K562 (cell line): ENCODE measurements at regions not wholly inside any gene's neighbourhood (a gene's known extent, or its start where the extent isn't known, plus 50 kb on each side); places are given as distances from the start of the nearest gene placed in this dataset.
A peak's percentile ranks its signal among the peaks of the same experiment; 100 is the strongest.

Source experiments
- ATAC-seq: fragments of 200-7000 bp; cut with Tn5 transposase; 3 replicates; pipeline ENCODE4 v1.9.1; 2020; ENCODE audit warnings: moderate library complexity
- BruUV-seq: library from RNA; stranded (reverse); fragments of 400-500 nt; replicated peaks from 2 replicates; lab custom pipeline; 2021; lab: Mats Ljungman, UMichigan
- CTCF ChIA-PET: fragments of 300-600 bp; formaldehyde crosslinking; extraction: SDS; loops from one replicate; lab custom pipeline; 2021; ENCODE audit warnings: low intra/inter-chr PET ratio; lab: Yijun Ruan, JAX
- POLR2A ChIA-PET: fragments of 300-600, 350-650 bp; sonication (Branson Sonifier 250); formaldehyde crosslinking; extraction: SDS; loops from one replicate; lab custom pipeline; 2021; ENCODE audit warnings: antibody characterized with exemption, inconsistent platforms; lab: Yijun Ruan, JAX
- DNase-seq, 4 experiments: peaks; one replicate each; pipeline versions ENCODE4 v3.0.0 to v3.0.0-alpha.2; 2011 to 2018; ENCODE audit warnings: low spot score in 3 of 4, mixed read lengths in 3 of 4; ENCODE audit errors: extremely low read depth in 1 of 4
- FAIRE-seq: peaks from 2 replicates; lab custom pipeline; 2011; peaks lifted over from hg19 to GRCh38; lab: Jason Lieb, UNC
- H2AFZ ChIP-seq: 2 replicates; pipeline ENCODE4 v1.6.0; 2011; ENCODE audit warnings: low read depth, low read length, control low read depth, inconsistent platforms
- H3K27ac ChIP-seq: fragments of 200-600 bp; 3 replicates; pipeline ENCODE4 v1.8.0; 2011; ENCODE audit warnings: low read depth, mild to moderate bottlenecking, control low read depth, inconsistent platforms, low read length, moderate library complexity, mixed read lengths; ENCODE audit errors: extremely low read depth
- H3K27me3 ChIP-seq, 2 experiments: fragments of 300-600 bp in 1 of 2; 2 replicates in 1 of 2; 3 replicates in 1 of 2; pipeline versions ENCODE4 v1.6.0 to v1.8.0; 2011; ENCODE audit warnings: inconsistent platforms in 2 of 2, low read length in 2 of 2, mild to moderate bottlenecking in 1 of 2, mixed read lengths in 1 of 2, moderate library complexity in 1 of 2; ENCODE audit not compliant: control insufficient read depth in 2 of 2, insufficient read depth in 2 of 2
- H3K36me3 ChIP-seq: fragments of 300-600 bp; 3 replicates; pipeline ENCODE4 v1.8.0; 2011; ENCODE audit warnings: mild to moderate bottlenecking, low read length, inconsistent platforms; ENCODE audit not compliant: control insufficient read depth, insufficient read depth
- H3K4me1 ChIP-seq, 2 experiments: fragments of 200-600 bp in 1 of 2; replicated peaks in 1 of 2; 2 replicates in 1 of 2; 3 replicates in 1 of 2; pipeline versions ENCODE4 v1.5.1 to v1.8.0; 2011; ENCODE audit warnings: inconsistent platforms in 2 of 2, low read length in 2 of 2, mild to moderate bottlenecking in 1 of 2, mixed read lengths in 1 of 2, moderate library complexity in 1 of 2; ENCODE audit not compliant: control insufficient read depth in 2 of 2, insufficient read depth in 2 of 2
- H3K4me2 ChIP-seq: 2 replicates; pipeline ENCODE4 v1.6.1; 2011; ENCODE audit warnings: low read length, control low read depth, inconsistent platforms, mixed read lengths; ENCODE audit not compliant: insufficient read depth
- H3K4me3 ChIP-seq: fragments of 200-600 bp; sonication (generic), shearing (Covaris generic); 2 replicates; pipeline ENCODE4 v1.5.1; 2016; ENCODE audit warnings: control low read depth, inconsistent platforms
- H3K79me2 ChIP-seq: fragments of 200-600 bp; 3 replicates; pipeline ENCODE4 v1.8.0; 2011; ENCODE audit warnings: low read length, inconsistent platforms; ENCODE audit not compliant: control insufficient read depth, insufficient read depth
- H3K9ac ChIP-seq, 2 experiments: 2 replicates each; pipeline versions ENCODE4 v1.6.0 to v1.6.1; 2011; ENCODE audit warnings: low read depth in 2 of 2, low read length in 2 of 2, control low read depth in 1 of 2, inconsistent platforms in 1 of 2, mild to moderate bottlenecking in 1 of 2, mixed read lengths in 1 of 2; ENCODE audit not compliant: insufficient read depth in 1 of 2
- H3K9me1 ChIP-seq: one replicate; pipeline ENCODE4 v1.6.0; 2011; ENCODE audit warnings: inconsistent platforms, mild to moderate bottlenecking, low read length, moderate library complexity; ENCODE audit not compliant: control insufficient read depth, insufficient read depth
- H3K9me3 ChIP-seq: replicated peaks from 2 replicates; pipeline ENCODE4 v1.5.1; 2011; ENCODE audit warnings: low read depth, low read length, inconsistent platforms; ENCODE audit not compliant: control insufficient read depth, insufficient read depth
- H4K20me1 ChIP-seq: replicated peaks from 2 replicates; pipeline ENCODE4 v1.6.1; 2011; ENCODE audit warnings: low read length, inconsistent platforms, mixed read lengths; ENCODE audit not compliant: control insufficient read depth, insufficient read depth
- ATF2 ChIP-seq: sonication (generic); formaldehyde crosslinking; IDR thresholded peaks from 2 replicates; pipeline ENCODE4 v1.8.1; 2022; ENCODE audit warnings: missing genetic modification reagents
- CEBPB ChIP-seq: fragments of 450-650 bp; IDR thresholded peaks from 2 replicates; pipeline ENCODE4 v1.6.1; 2016; ENCODE audit warnings: missing genetic modification characterization, missing compliant biosample characterization
- CEBPG ChIP-seq, 3 experiments: fragments of 200-800 bp in 1 of 3; sonication (Bioruptor generic) in 1 of 3; sonication (generic) in 1 of 3; formaldehyde crosslinking in 1 of 3; IDR thresholded peaks in 2 of 3; conservative IDR thresholded peaks in 1 of 3; 2 replicates each; pipeline versions ENCODE4 v1.6.1 to v1.8.0; 2016 to 2022; ENCODE audit warnings: missing compliant biosample characterization in 2 of 3, missing genetic modification characterization in 2 of 3, mild to moderate bottlenecking in 1 of 3, missing genetic modification reagents in 1 of 3
- LCOR ChIP-seq: sonication (generic); formaldehyde crosslinking; IDR thresholded peaks from 2 replicates; pipeline ENCODE4 v1.8.0; 2022; ENCODE audit warnings: mild to moderate bottlenecking, missing genetic modification reagents
- MTF1 ChIP-seq: fragments of 250-450 bp; sonication (Bioruptor Pico); IDR thresholded peaks from 2 replicates; pipeline ENCODE4 v1.9.0; 2021; ENCODE audit warnings: moderate library complexity, mild to moderate bottlenecking, inconsistent platforms, borderline replicate concordance
- SP1 ChIP-seq: sonication (generic); formaldehyde crosslinking; IDR thresholded peaks from 2 replicates; pipeline ENCODE4 v1.8.1; 2022; ENCODE audit warnings: mild to moderate bottlenecking, missing genetic modification reagents
- WGBS: fragments of 100-300 bp; shearing (Covaris generic); methylation state at CpG from one replicate; pipeline ENCODE4 v1.1.6; 2016; ENCODE audit warnings: low coverage, mixed read lengths; ENCODE audit not compliant: insufficient coverage; ENCODE audit errors: missing lambda C conversion rate; 5-methylcytosine and 5-hydroxymethylcytosine counted together
- in situ Hi-C: fragments of 300-500 bp; cut with MboI; formaldehyde crosslinking; loops from 4 replicates; pipeline ENCODE4 v1.15.0; 2018; ENCODE audit warnings: inconsistent platforms, mixed read lengths
- intact Hi-C: fragments of 100-400 bp; cut with micrococcal nuclease; formaldehyde crosslinking; loops from 2 replicates; pipeline ENCODE4 v1.14.2; 2022
- TF ChIP-seq, protein P1 (sequence below), 3 experiments: IDR thresholded peaks in 2 of 3; conservative IDR thresholded peaks in 1 of 3; 2 replicates each; pipeline ENCODE4 v1.5.1; 2011 to 2012; ENCODE audit warnings: low read length in 3 of 3, mild to moderate bottlenecking in 3 of 3, control low read depth in 2 of 3, improper control_type of control experiment in 1 of 3, inconsistent platforms in 1 of 3, low read depth in 1 of 3, mixed read lengths in 1 of 3, moderate library complexity in 1 of 3; ENCODE audit not compliant: insufficient read depth in 2 of 3
- TF ChIP-seq, protein P2 (sequence below): sonication (generic); formaldehyde crosslinking; IDR thresholded peaks from 2 replicates; pipeline ENCODE4 v1.8.1; 2023; ENCODE audit warnings: missing genetic modification reagents, mild to moderate bottlenecking, borderline replicate concordance

DNA sequence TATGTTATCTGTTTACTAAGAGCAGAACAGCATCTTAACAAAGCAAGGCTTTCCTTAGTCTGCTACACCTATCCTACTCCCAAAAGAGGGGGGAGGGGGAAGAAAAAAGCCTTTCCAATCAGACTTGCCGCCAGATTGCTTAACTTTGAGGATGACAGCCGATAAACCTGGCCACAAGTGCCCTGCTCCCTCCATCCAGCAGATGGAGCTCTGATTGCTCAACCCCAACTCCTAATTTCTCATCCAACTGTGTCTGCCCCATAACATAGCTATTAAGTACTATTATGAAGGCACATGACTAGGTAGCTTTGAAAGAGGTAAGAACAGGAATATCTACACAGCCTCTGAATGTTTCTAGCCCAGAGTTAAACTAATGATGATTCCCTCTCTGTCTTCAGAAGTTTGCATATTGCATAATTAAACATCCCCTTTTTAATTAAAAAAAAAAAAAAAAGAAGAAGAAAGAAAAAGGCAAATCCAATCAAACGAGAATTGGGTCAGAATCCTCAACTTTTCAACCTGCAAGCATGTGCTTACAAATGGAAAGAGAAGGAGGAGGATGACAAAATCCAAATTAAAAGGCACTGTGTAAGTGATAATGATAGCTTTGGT, 247.4 kb downstream of the GALC start:
- no peak for FAIRE-seq
- no TSS peak for BruUV-seq
- no peak overlapping the region for H3K4me3 ChIP-seq
- H3K4me2 ChIP-seq: no peak overlapping the region
- no peak for ATAC-seq
- no peaks in the 10 kb centered on the region for H4K20me1 ChIP-seq
- 0% methylated on average over 2 of the region's 3 CpGs for WGBS
- no peak overlapping the region for H3K27ac ChIP-seq
- no peak overlapping the region for H3K9ac ChIP-seq
- CTCF ChIA-PET: no interaction called here
- intact Hi-C loops (no loop called here), in situ Hi-C loops (no loop called here)
- H2AFZ ChIP-seq: no peak overlapping the region
- no peaks in the 10 kb centered on the region for H3K9me1 ChIP-seq
- no peaks in the 10 kb centered on the region for H3K4me1 ChIP-seq
- peak; percentile 1 to 20 (median 12) for DNase-seq
- H3K36me3 ChIP-seq: no peaks in the 10 kb centered on the region
- H3K27me3 ChIP-seq: no peaks in the 10 kb centered on the region
- no peaks in the 10 kb centered on the region; the same call in 1 of the 2 replicates for H3K9me3 ChIP-seq
- no peaks in the 10 kb centered on the region for H3K79me2 ChIP-seq
- POLR2A ChIA-PET: no interaction called here
- TF ChIP-seq CEBPG (CRISPR knock-in tag; IDR thresholded peaks at IDR 0.05) (no peak), CEBPG (tag; conservative IDR thresholded peaks at IDR 0.05 in 1 of 2, IDR thresholded peaks at IDR 0.05 in 1 of 2) (peak; percentile 27 to 34; a peak in 2 of 4 replicates), SP1 (CRISPR knock-in tag) (no peak), MTF1 (CRISPR knock-in tag) (no peak), ATF2 (no peak), CEBPB (peak; percentile 47; the same call in 1 of the 2 replicates), LCOR (CRISPR knock-in tag) (no peak)
- TF ChIP-seq, protein P1, sequence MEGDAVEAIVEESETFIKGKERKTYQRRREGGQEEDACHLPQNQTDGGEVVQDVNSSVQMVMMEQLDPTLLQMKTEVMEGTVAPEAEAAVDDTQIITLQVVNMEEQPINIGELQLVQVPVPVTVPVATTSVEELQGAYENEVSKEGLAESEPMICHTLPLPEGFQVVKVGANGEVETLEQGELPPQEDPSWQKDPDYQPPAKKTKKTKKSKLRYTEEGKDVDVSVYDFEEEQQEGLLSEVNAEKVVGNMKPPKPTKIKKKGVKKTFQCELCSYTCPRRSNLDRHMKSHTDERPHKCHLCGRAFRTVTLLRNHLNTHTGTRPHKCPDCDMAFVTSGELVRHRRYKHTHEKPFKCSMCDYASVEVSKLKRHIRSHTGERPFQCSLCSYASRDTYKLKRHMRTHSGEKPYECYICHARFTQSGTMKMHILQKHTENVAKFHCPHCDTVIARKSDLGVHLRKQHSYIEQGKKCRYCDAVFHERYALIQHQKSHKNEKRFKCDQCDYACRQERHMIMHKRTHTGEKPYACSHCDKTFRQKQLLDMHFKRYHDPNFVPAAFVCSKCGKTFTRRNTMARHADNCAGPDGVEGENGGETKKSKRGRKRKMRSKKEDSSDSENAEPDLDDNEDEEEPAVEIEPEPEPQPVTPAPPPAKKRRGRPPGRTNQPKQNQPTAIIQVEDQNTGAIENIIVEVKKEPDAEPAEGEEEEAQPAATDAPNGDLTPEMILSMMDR (IDR thresholded peaks at IDR 0.05 in 2 of 3, conservative IDR thresholded peaks at IDR 0.05 in 1 of 3; ENCODE audit: insufficient read depth in 2 of 3, low read depth in 1 of 3, low read length in 3 of 3): peak in 2 of 3 experiments; percentile 27 to 42; a peak in 2 of 6 replicates
- TF ChIP-seq, protein P2, sequence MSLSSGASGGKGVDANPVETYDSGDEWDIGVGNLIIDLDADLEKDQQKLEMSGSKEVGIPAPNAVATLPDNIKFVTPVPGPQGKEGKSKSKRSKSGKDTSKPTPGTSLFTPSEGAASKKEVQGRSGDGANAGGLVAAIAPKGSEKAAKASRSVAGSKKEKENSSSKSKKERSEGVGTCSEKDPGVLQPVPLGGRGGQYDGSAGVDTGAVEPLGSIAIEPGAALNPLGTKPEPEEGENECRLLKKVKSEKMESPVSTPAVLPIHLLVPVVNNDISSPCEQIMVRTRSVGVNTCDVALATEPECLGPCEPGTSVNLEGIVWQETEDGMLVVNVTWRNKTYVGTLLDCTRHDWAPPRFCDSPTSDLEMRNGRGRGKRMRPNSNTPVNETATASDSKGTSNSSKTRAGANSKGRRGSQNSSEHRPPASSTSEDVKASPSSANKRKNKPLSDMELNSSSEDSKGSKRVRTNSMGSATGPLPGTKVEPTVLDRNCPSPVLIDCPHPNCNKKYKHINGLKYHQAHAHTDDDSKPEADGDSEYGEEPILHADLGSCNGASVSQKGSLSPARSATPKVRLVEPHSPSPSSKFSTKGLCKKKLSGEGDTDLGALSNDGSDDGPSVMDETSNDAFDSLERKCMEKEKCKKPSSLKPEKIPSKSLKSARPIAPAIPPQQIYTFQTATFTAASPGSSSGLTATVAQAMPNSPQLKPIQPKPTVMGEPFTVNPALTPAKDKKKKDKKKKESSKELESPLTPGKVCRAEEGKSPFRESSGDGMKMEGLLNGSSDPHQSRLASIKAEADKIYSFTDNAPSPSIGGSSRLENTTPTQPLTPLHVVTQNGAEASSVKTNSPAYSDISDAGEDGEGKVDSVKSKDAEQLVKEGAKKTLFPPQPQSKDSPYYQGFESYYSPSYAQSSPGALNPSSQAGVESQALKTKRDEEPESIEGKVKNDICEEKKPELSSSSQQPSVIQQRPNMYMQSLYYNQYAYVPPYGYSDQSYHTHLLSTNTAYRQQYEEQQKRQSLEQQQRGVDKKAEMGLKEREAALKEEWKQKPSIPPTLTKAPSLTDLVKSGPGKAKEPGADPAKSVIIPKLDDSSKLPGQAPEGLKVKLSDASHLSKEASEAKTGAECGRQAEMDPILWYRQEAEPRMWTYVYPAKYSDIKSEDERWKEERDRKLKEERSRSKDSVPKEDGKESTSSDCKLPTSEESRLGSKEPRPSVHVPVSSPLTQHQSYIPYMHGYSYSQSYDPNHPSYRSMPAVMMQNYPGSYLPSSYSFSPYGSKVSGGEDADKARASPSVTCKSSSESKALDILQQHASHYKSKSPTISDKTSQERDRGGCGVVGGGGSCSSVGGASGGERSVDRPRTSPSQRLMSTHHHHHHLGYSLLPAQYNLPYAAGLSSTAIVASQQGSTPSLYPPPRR (CRISPR knock-in tag): no peak
- TF ChIP-seq, all 486 proteins: peak for 3
